Upper lobe of left lung (tissue), 6 donors: ENCODE measurements at regions not wholly inside any gene's neighbourhood (a gene's known extent, or its start where the extent isn't known, plus 50 kb on each side); places are given as distances from the start of the nearest gene placed in this dataset.
"Not testable (repeated sequence)": the region's sequence is repeated elsewhere in the genome, so short reads cannot be mapped to it uniquely, and the experiment has no call there.

Source experiments
- ATAC-seq, 2 donors: fragments of 200-7000 bp; cut with Tn5 transposase; one replicate each; pipeline ENCODE4 v1.9.1; 2022; ENCODE audit warnings: mild to moderate bottlenecking in 2 of 2, moderate library complexity in 2 of 2; ENCODE audit not compliant: low FRiP score in 2 of 2
- DNase-seq, 2 donors: peaks; one replicate each; pipeline ENCODE4 v3.0.0-alpha.2; 2019 to 2020
- H3K27ac ChIP-seq, 4 donors: fragments of 200-600 bp; sonication (generic); one replicate each; pipeline ENCODE4 v1.5.1; 2016 to 2019
- H3K27me3 ChIP-seq, 4 donors: fragments of 200-600 bp; sonication (generic); one replicate each; pipeline ENCODE4 v1.5.1; 2017 to 2019
- H3K36me3 ChIP-seq, 4 donors: fragments of 200-600 bp; sonication (generic); one replicate each; pipeline ENCODE4 v1.5.1; 2016 to 2019
- H3K4me1 ChIP-seq, 4 donors: fragments of 200-600 bp; sonication (generic); one replicate each; pipeline ENCODE4 v1.5.1; 2018 to 2019
- H3K4me3 ChIP-seq, 4 donors: fragments of 200-600 bp; sonication (generic); one replicate each; pipeline ENCODE4 v1.5.1; 2017 to 2019; ENCODE audit warnings: mild to moderate bottlenecking in 2 of 4, moderate library complexity in 1 of 4
- H3K9me3 ChIP-seq, 4 donors: fragments of 200-600 bp; sonication (generic); one replicate each; pipeline ENCODE4 v1.5.1; 2018 to 2019
- CTCF ChIP-seq, 6 experiments: fragments of 450-650 bp in 4 of 6; fragments of 200-600 bp in 2 of 6; sonication (generic) in 2 of 6; IDR thresholded peaks; one replicate each; pipeline ENCODE4 v1.5.1; 2016 to 2019; ENCODE audit warnings: antibody characterized with exemption in 6 of 6
- EP300 ChIP-seq, 4 donors: sonication (generic); formaldehyde crosslinking; IDR thresholded peaks; one replicate each; pipeline ENCODE4 v1.5.1; 2017; ENCODE audit warnings: antibody characterized with exemption in 4 of 4, control low read depth in 2 of 4
- POLR2A ChIP-seq, 4 donors: fragments of 450-650 bp; IDR thresholded peaks; one replicate each; pipeline ENCODE4 v1.5.1; 2016 to 2017; ENCODE audit warnings: antibody characterized with exemption in 4 of 4, mild to moderate bottlenecking in 2 of 4
- POLR2AphosphoS5 ChIP-seq, 2 donors: sonication (generic); formaldehyde crosslinking; IDR thresholded peaks; one replicate each; pipeline ENCODE4 v1.5.1; 2017; ENCODE audit warnings: antibody characterized with exemption in 2 of 2
- WGBS, 2 donors: methylation state at CpG; one replicate each; pipeline ENCODE4 v1.1.5; 2017 to 2018; 5-methylcytosine and 5-hydroxymethylcytosine counted together
- donor health status: DM: no; HTN: no; CAD: no; lungs with moderate emphysema.
- donor health status: DM: no; HTN: yes; CAD: no; lungs with severe emphysema.

DNA sequence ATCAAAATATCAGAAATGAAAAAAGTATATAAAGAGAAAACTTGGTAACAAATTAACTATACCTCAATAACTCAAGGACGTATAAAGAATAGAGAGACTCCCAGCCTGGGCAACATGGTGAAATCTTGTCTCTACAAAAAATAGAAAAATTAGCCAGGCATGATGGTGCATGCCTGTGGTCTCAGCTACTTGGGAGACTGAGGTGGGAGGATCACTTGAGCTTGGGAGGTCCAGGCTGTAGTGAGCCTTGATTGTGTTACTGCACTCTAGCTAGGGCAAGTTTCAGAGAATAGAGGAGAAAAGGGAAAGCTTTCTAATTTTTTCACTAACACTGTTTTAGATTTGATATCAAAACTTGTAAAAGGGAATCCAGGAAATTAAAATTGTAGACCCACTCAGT is 295.9 kb downstream of the GJA1 start:
- WGBS, 2 donors = 88 to 93% methylated on average over 1 of the region's 1 CpG
- TF ChIP-seq CTCF (IDR thresholded peaks at IDR 0.05) = no peak
- no peak for TF ChIP-seq POLR2AphosphoS5 (IDR thresholded peaks at IDR 0.05)
- TF ChIP-seq POLR2A (IDR thresholded peaks at IDR 0.05) = no peak
- no peak for TF ChIP-seq EP300 (IDR thresholded peaks at IDR 0.05)
- DNase-seq (no peak), ATAC-seq (no peak)
- H3K4me1 ChIP-seq = no peaks in the 10 kb centered on the region
- H3K36me3 ChIP-seq = no peaks in the 10 kb centered on the region
- H3K9me3 ChIP-seq = peaks cover 0 to 7% (median 0%) of the 10 kb centered on the region in 4 donors
- no peak overlapping the region for H3K4me3 ChIP-seq
- no peaks in the 10 kb centered on the region for H3K27me3 ChIP-seq
- H3K27ac ChIP-seq = no peak overlapping the region

GRCh38 chr6:121732641-121733040 is 297.2 kb downstream of the GJA1 start:
- 81 to 83% methylated on average over 1 of the region's 1 CpG for whole genome bisulfite sequencing, 2 donors
- no peak for DNase-seq
- Histone ChIP-seq H3K4me1 (no peaks in the 10 kb centered on the region), H3K27ac (no peak overlapping the region), H3K4me3 (no peak overlapping the region), H3K9me3 (peaks cover 0 to 7% (median 0%) of the 10 kb centered on the region in 4 donors), H3K36me3 (no peaks in the 10 kb centered on the region), H3K27me3 (no peaks in the 10 kb centered on the region)
- TF ChIP-seq POLR2AphosphoS5 (IDR thresholded peaks at IDR 0.05) (no peak), EP300 (IDR thresholded peaks at IDR 0.05) (no peak), POLR2A (IDR thresholded peaks at IDR 0.05) (no peak), CTCF (IDR thresholded peaks at IDR 0.05) (no peak)
- no peak for ATAC-seq

- DNase-seq (no peak), ATAC-seq (no peak)
- H3K36me3 ChIP-seq = no peaks in the 10 kb centered on the region
- TF ChIP-seq POLR2A (IDR thresholded peaks at IDR 0.05) (no peak), POLR2AphosphoS5 (IDR thresholded peaks at IDR 0.05) (no peak), EP300 (IDR thresholded peaks at IDR 0.05) (no peak), CTCF (IDR thresholded peaks at IDR 0.05) (no peak)
- peaks cover 0 to 7% (median 0%) of the 10 kb centered on the region in 4 donors for H3K9me3 ChIP-seq
- H3K27me3 ChIP-seq = no peaks in the 10 kb centered on the region
- H3K4me1 ChIP-seq = no peaks in the 10 kb centered on the region
- no peak overlapping the region for H3K4me3 ChIP-seq
- H3K27ac ChIP-seq = no peak overlapping the region
Observed at GRCh38 chr6:121733234-121733633, 297.8 kb downstream of the GJA1 start.

DNA sequence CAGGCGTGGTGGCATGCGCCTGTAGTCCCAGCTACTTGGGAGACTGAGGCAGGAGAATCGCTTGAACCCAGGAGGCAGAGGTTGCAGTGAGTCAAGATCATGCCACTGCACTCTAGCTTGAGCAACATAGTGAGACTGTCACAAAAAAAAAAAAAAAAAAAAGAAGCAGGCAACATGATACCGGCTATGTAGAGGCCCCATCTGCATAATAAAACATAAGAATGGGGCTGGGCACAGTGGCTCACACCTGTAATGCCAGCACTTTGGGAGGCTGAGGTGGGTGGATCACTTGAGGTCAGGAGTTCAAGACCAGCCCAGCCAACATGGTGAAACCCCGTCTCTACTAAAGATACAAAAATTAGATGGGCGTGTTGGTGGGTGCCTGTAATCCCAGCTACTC is 304.7 kb downstream of the GJA1 start:
- WGBS, 2 donors = 87 to 91% methylated on average over 6 of the region's 6 CpGs
- not testable (repeated sequence) for H3K9me3 ChIP-seq, H3K4me1 ChIP-seq, H3K4me3 ChIP-seq, H3K27ac ChIP-seq, DNase-seq, ATAC-seq, H3K27me3 ChIP-seq, H3K36me3 ChIP-seq

DNA sequence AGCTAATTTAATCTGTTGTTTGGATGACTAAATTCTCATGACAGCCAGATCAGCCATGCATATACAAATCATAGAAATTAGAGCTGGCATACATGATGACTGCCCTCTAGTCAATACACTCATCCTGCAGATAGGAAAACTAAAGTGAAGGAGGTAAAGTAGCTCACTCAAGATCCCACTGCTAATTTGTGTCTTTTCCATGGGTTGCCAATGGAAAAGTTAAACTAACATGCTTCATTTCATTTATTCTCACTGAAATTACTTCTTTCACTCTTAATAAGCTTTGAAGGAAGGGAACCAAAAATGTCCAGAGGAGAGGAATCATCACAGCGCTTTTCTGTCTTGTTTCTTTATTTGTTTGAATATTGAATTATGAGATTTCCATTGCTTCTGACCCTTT is 308.2 kb downstream of the GJA1 start:
- no peaks in the 10 kb centered on the region for H3K9me3 ChIP-seq
- WGBS, 2 donors = 94 to 97% methylated on average over 1 of the region's 1 CpG
- no peak overlapping the region for H3K4me3 ChIP-seq
- H3K36me3 ChIP-seq = no peaks in the 10 kb centered on the region
- H3K4me1 ChIP-seq = no peaks in the 10 kb centered on the region
- TF ChIP-seq EP300 (IDR thresholded peaks at IDR 0.05) (no peak), POLR2AphosphoS5 (IDR thresholded peaks at IDR 0.05) (no peak), POLR2A (IDR thresholded peaks at IDR 0.05) (no peak), CTCF (IDR thresholded peaks at IDR 0.05) (no peak)
- no peaks in the 10 kb centered on the region for H3K27me3 ChIP-seq
- no peak overlapping the region for H3K27ac ChIP-seq
- DNase-seq (no peak), ATAC-seq (no peak)
